Left colon (tissue), 2 donors: ENCODE measurements at regions not wholly inside any gene's neighbourhood (a gene's known extent, or its start where the extent isn't known, plus 50 kb on each side); places are given as distances from the start of the nearest gene placed in this dataset.

Experiments used
- ATAC-seq: fragments of 200-7000 bp; cut with Tn5 transposase; one replicate; pipeline ENCODE4 v1.9.1; 2020; ENCODE audit warnings: mild to moderate bottlenecking, moderate library complexity
- DNase-seq, 2 donors: peaks; one replicate each; pipeline ENCODE4 v3.0.0-alpha.2; 2020
- intact Hi-C, 2 donors: fragments of 100-400 bp; cut with DNase I in 1 of 2; cut with micrococcal nuclease in 1 of 2; formaldehyde crosslinking; loops; one replicate each; pipeline versions ENCODE4 v1.11.2 to v1.14.0; 2022; cut with DNase I, micrococcal nuclease
- donor health status: DM: no; HTN: no; CAD: no.
- donor health status: DM: yes; HTN: yes; CAD: no.

- no peak for ATAC-seq
- no peak for DNase-seq
- intact Hi-C loops: no loop called here
Observed at GRCh38 chr3:27923349-27924068, 201.4 kb upstream of the EOMES start.

- intact Hi-C loops: no loop called here
Observed at GRCh38 chr3:27927882-27928281, 205.8 kb upstream of the EOMES start.

GRCh38 chr3:27930052-27930602 is 208.0 kb upstream of the EOMES start:
- DNase-seq (no peak), ATAC-seq (no peak)
- intact Hi-C loops: no loop called here

More at GRCh38 chr3:27927882-27928281, 205.8 kb upstream of the EOMES start:
- no peak for DNase-seq
- no peak for ATAC-seq

- DNase-seq: no peak
- no peak for ATAC-seq
- intact Hi-C loops: no loop called here
Observed at GRCh38 chr3:27935492-27935891, 213.4 kb upstream of the EOMES start.

GRCh38 chr3:27939521-27939920 is 217.4 kb upstream of the EOMES start:
- DNase-seq: no peak
- intact Hi-C loops: no loop called here
- no peak for ATAC-seq

GRCh38 chr3:27939940-27940339 is 217.8 kb upstream of the EOMES start:
- intact Hi-C loops: no loop called here
- ATAC-seq: no peak

GRCh38 chr3:27943106-27943505 is 221.0 kb upstream of the EOMES start:
- intact Hi-C loops: no loop called here
- DNase-seq: peak in 1 of 2 donors; percentile 7
- ATAC-seq: no peak

More at GRCh38 chr3:27939940-27940339, 217.8 kb upstream of the EOMES start:
- DNase-seq: no peak

GRCh38 chr3:27945229-27945628 is 223.1 kb upstream of the EOMES start:
- ATAC-seq (no peak), DNase-seq (no peak)
- intact Hi-C loops: no loop called here

- DNase-seq (no peak), ATAC-seq (no peak)
- intact Hi-C loops: no loop called here
Observed at GRCh38 chr3:27960133-27960532, 238.0 kb upstream of the EOMES start.

- ATAC-seq (no peak), DNase-seq (no peak)
- intact Hi-C loops: no loop called here
Observed at GRCh38 chr3:27963519-27963918, 241.4 kb upstream of the EOMES start.

- DNase-seq (no peak), ATAC-seq (no peak)
- intact Hi-C loops: no loop called here
Observed at GRCh38 chr3:27971600-27971999, 249.5 kb upstream of the EOMES start.

GRCh38 chr3:27976933-27977332 is 254.8 kb upstream of the EOMES start:
- ATAC-seq (no peak), DNase-seq (no peak)
- intact Hi-C loops: no loop called here

GRCh38 chr3:27978440-27978839 is 256.3 kb upstream of the EOMES start:
- DNase-seq (no peak), ATAC-seq (no peak)
- intact Hi-C loops: no loop called here

- ATAC-seq: no peak
- intact Hi-C loops: no loop called here
Observed at GRCh38 chr3:27985369-27986035, 255.9 kb upstream of the CMC1 start.

GRCh38 chr3:27986234-27986879 is 255.1 kb upstream of the CMC1 start:
- DNase-seq: no peak
- intact Hi-C loops: no loop called here

More at GRCh38 chr3:27985369-27986035, 255.9 kb upstream of the CMC1 start:
- DNase-seq: no peak

GRCh38 chr3:27990324-27990723 is 251.1 kb upstream of the CMC1 start:
- DNase-seq: no peak
- intact Hi-C loops: no loop called here
- no peak for ATAC-seq

More at GRCh38 chr3:27986234-27986879, 255.1 kb upstream of the CMC1 start:
- no peak for ATAC-seq

- DNase-seq (no peak), ATAC-seq (no peak)
- intact Hi-C loops: no loop called here
Observed at GRCh38 chr3:27990837-27991236, 250.6 kb upstream of the CMC1 start.

GRCh38 chr3:27993051-27993450 is 248.4 kb upstream of the CMC1 start:
- intact Hi-C loops: no loop called here
- no peak for ATAC-seq
- no peak for DNase-seq

- intact Hi-C loops: no loop called here
- DNase-seq: no peak
Observed at GRCh38 chr3:28000608-28001007, 240.8 kb upstream of the CMC1 start.

GRCh38 chr3:28008235-28008634 is 233.2 kb upstream of the CMC1 start:
- DNase-seq (no peak), ATAC-seq (no peak)
- intact Hi-C loops: no loop called here

More at GRCh38 chr3:28000608-28001007, 240.8 kb upstream of the CMC1 start:
- no peak for ATAC-seq
